Hepatocyte (in vitro differentiated cells): ENCODE measurements at regions not wholly inside any gene's neighbourhood (a gene's known extent, or its start where the extent isn't known, plus 50 kb on each side); places are given as distances from the start of the nearest gene placed in this dataset.

Source experiments
- DNase-seq: peaks from one replicate; pipeline ENCODE4 v3.0.0-alpha.2; 2016; ENCODE audit warnings: low spot score
- H2AFZ ChIP-seq: fragments of 200-600 bp; sonication (generic); 2 replicates; pipeline ENCODE4 v1.6.0; 2016; ENCODE audit warnings: antibody characterized with exemption, mild to moderate bottlenecking
- H3K27ac ChIP-seq: fragments of 200-600 bp; sonication (generic); 2 replicates; pipeline ENCODE4 v1.5.1; 2016; ENCODE audit warnings: mild to moderate bottlenecking
- H3K27me3 ChIP-seq: fragments of 200-600 bp; sonication (generic); 2 replicates; pipeline ENCODE4 v1.6.1; 2016
- H3K36me3 ChIP-seq: fragments of 200-600 bp; sonication (generic); replicated peaks from 2 replicates; pipeline ENCODE4 v1.5.1; 2016; ENCODE audit warnings: low read depth; ENCODE audit not compliant: insufficient read depth
- H3K4me1 ChIP-seq: fragments of 200-600 bp; sonication (generic); 2 replicates; pipeline ENCODE4 v1.5.1; 2016; ENCODE audit warnings: mild to moderate bottlenecking, moderate library complexity; ENCODE audit not compliant: insufficient read depth
- H3K4me2 ChIP-seq: fragments of 200-600 bp; sonication (generic); 2 replicates; pipeline ENCODE4 v1.6.0; 2016
- H3K4me3 ChIP-seq: fragments of 200-600 bp; sonication (generic); 2 replicates; pipeline ENCODE4 v1.5.1; 2016; ENCODE audit warnings: mild to moderate bottlenecking
- H3K79me2 ChIP-seq: fragments of 200-600 bp; sonication (generic); 2 replicates; pipeline ENCODE4 v1.6.0; 2017; ENCODE audit warnings: mild to moderate bottlenecking
- H3K9me2 ChIP-seq: fragments of 200-600 bp; sonication (generic); replicated peaks from 2 replicates; pipeline ENCODE4 v1.6.0; 2017; ENCODE audit warnings: mild to moderate bottlenecking; ENCODE audit not compliant: insufficient read depth
- H3K9me3 ChIP-seq: fragments of 200-600 bp; sonication (generic); 2 replicates; pipeline ENCODE4 v1.5.1; 2016; ENCODE audit warnings: low read depth, mild to moderate bottlenecking
- H4K20me1 ChIP-seq: fragments of 200-600 bp; sonication (generic); 2 replicates; pipeline ENCODE4 v1.6.0; 2016; ENCODE audit warnings: mild to moderate bottlenecking; ENCODE audit not compliant: insufficient read depth, poor library complexity, severe bottlenecking
- CTCF ChIP-seq: fragments of 200-600 bp; sonication (generic); IDR thresholded peaks from 2 replicates; pipeline ENCODE4 v1.5.1; 2016; ENCODE audit warnings: antibody characterized with exemption, mild to moderate bottlenecking; ENCODE audit not compliant: poor library complexity
- EZH2 ChIP-seq: fragments of 200-600 bp; sonication (generic); IDR thresholded peaks from 2 replicates; pipeline ENCODE4 v1.6.1; 2016; ENCODE audit warnings: antibody characterized with exemption, mild to moderate bottlenecking, borderline replicate concordance
- EZH2phosphoT487 ChIP-seq: fragments of 200-600 bp; sonication (generic); IDR thresholded peaks from one replicate; pipeline ENCODE4 v1.6.1; 2018; ENCODE audit warnings: antibody characterized with exemption, mild to moderate bottlenecking, low read depth, moderate library complexity; ENCODE audit not compliant: unreplicated experiment, severe bottlenecking
- WGBS: methylation state at CpG from one replicate; pipeline ENCODE4 v1.1.6; 2016; ENCODE audit warnings: low lambda C conversion rate; ENCODE audit errors: missing lambda C conversion rate; 5-methylcytosine and 5-hydroxymethylcytosine counted together

GRCh38 chr14:28113311-28113710, 653.3 kb upstream of the FOXG1 start:
- no peak overlapping the region for H2AFZ ChIP-seq
- TF ChIP-seq CTCF = no peak
- TF ChIP-seq EZH2 = no peak
- TF ChIP-seq EZH2phosphoT487 = no peak
- WGBS = 86% methylated on average over 2 of the region's 2 CpGs

DNA sequence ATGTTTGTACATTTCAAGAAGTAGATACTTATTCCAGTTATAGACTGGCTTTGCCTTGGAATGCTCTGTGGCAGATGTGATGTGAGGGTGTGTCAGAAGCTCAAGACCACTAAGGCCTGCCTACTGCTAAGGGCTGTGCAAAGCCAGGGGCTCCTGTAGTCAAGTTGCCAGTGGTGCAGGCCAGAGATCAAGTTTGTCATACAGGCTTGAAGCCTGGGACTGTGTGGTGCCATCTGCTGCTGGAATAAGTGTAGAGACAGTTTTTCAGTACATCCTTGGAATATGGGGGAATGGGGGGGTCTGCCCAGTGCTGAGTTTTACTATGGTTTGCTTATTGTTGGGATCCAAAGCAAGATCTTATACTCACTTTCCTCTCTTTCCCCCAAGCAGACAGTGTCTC, 649.9 kb upstream of the FOXG1 start:
- H3K27me3 ChIP-seq = no peaks in the 10 kb centered on the region
- DNase-seq = no peak
- no peak overlapping the region for H3K4me3 ChIP-seq
- TF ChIP-seq CTCF (no peak), EZH2 (no peak), EZH2phosphoT487 (no peak)
- no peaks in the 10 kb centered on the region for H4K20me1 ChIP-seq
- H3K79me2 ChIP-seq = no peaks in the 10 kb centered on the region
- no peaks in the 10 kb centered on the region for H3K9me2 ChIP-seq
- H3K27ac ChIP-seq = no peak overlapping the region
- no peaks in the 10 kb centered on the region for H3K9me3 ChIP-seq
- no peak overlapping the region for H2AFZ ChIP-seq
- peaks cover 10% of the 10 kb centered on the region for H3K4me1 ChIP-seq
- no peak overlapping the region for H3K4me2 ChIP-seq
- H3K36me3 ChIP-seq = no peaks in the 10 kb centered on the region

More at GRCh38 chr14:28113311-28113710, 653.3 kb upstream of the FOXG1 start:
- no peaks in the 10 kb centered on the region for H3K9me2 ChIP-seq
- no peaks in the 10 kb centered on the region for H3K4me1 ChIP-seq
- H3K4me2 ChIP-seq = no peak overlapping the region
- DNase-seq = no peak
- no peak overlapping the region for H3K4me3 ChIP-seq
- H3K9me3 ChIP-seq = no peaks in the 10 kb centered on the region
- H3K36me3 ChIP-seq = no peaks in the 10 kb centered on the region
- H3K79me2 ChIP-seq = no peaks in the 10 kb centered on the region
- no peaks in the 10 kb centered on the region for H3K27me3 ChIP-seq
- H4K20me1 ChIP-seq = no peaks in the 10 kb centered on the region
- H3K27ac ChIP-seq = no peak overlapping the region

GRCh38 chr14:28119849-28120248, 646.7 kb upstream of the FOXG1 start:
- Histone ChIP-seq H3K9me3 (no peaks in the 10 kb centered on the region), H3K4me3 (no peak overlapping the region), H4K20me1 (no peaks in the 10 kb centered on the region), H3K27ac (no peak overlapping the region), H3K36me3 (no peaks in the 10 kb centered on the region), H2AFZ (no peak overlapping the region), H3K4me1 (peaks cover 14% of the 10 kb centered on the region), H3K9me2 (no peaks in the 10 kb centered on the region), H3K79me2 (no peaks in the 10 kb centered on the region), H3K27me3 (no peaks in the 10 kb centered on the region), H3K4me2 (peak overlapping the region; percentile 30)
- TF ChIP-seq CTCF (no peak), EZH2phosphoT487 (no peak), EZH2 (no peak)
- WGBS = 60% methylated on average over 2 of the region's 2 CpGs
- no peak for DNase-seq

DNA sequence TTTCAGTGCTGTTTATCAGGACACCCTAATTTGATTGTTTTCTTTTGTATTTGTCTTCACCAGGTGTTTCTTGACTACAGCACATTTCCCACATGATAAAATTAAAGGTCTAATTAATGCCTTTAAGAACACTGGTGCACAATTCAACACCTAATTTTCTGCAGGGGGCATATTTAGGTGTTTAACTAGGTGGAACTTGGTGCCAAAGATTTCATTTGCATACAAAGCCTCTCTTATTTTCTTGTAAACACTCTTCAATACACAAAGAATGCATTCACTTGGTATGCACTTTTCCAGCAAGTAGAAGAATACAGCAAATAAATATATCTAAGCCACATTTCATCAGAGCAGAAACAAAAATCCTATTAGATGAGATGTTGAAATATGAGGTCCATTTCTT, 646.2 kb upstream of the FOXG1 start:
- Histone ChIP-seq H3K9me2 (no peaks in the 10 kb centered on the region), H3K79me2 (no peaks in the 10 kb centered on the region), H4K20me1 (no peaks in the 10 kb centered on the region), H3K4me3 (no peak overlapping the region), H3K4me1 (peaks cover 14% of the 10 kb centered on the region), H3K9me3 (no peaks in the 10 kb centered on the region), H3K36me3 (no peaks in the 10 kb centered on the region), H3K27ac (no peak overlapping the region), H3K27me3 (no peaks in the 10 kb centered on the region), H2AFZ (no peak overlapping the region), H3K4me2 (peak overlapping the region; percentile 30)
- TF ChIP-seq EZH2 = no peak
- no peak for TF ChIP-seq CTCF
- TF ChIP-seq EZH2phosphoT487 = no peak
- no peak for DNase-seq
